ENCODE measurements at regions not wholly inside any gene's neighbourhood (a gene's known extent, or its start where the extent isn't known, plus 50 kb on each side); places are given as distances from the start of the nearest gene placed in this dataset.
"Not testable (repeated sequence)": the region's sequence is repeated elsewhere in the genome, so short reads cannot be mapped to it uniquely, and the experiment has no call there.

GRCh38 chr6:30807566-30807965, 63.2 kb upstream of the IER3 start:
- TF ChIP-seq CTCF, POLR2A (IDR thresholded peaks at IDR 0.05): not testable (repeated sequence)
